Esophagus squamous epithelium (tissue), 4 donors: ENCODE measurements at regions not wholly inside any gene's neighbourhood (a gene's known extent, or its start where the extent isn't known, plus 50 kb on each side); places are given as distances from the start of the nearest gene placed in this dataset.
A peak's percentile ranks its signal among the peaks of the same experiment; 100 is the strongest.

Source experiments
- POLR2A ChIP-seq, 4 donors: fragments of 450-650 bp; IDR thresholded peaks; one replicate each; pipeline ENCODE4 v1.6.1; 2017; ENCODE audit warnings: antibody characterized with exemption in 4 of 4, mild to moderate bottlenecking in 4 of 4, moderate library complexity in 3 of 4
- TF ChIP-seq, protein P1 (sequence below), 6 experiments: fragments of 450-650 bp in 4 of 6; fragments of 200-600 bp in 2 of 6; sonication (generic) in 2 of 6; IDR thresholded peaks; one replicate each; pipeline ENCODE4 v1.5.1; 2016 to 2019; ENCODE audit warnings: antibody characterized with exemption in 6 of 6, mild to moderate bottlenecking in 4 of 6, moderate library complexity in 4 of 6

DNA sequence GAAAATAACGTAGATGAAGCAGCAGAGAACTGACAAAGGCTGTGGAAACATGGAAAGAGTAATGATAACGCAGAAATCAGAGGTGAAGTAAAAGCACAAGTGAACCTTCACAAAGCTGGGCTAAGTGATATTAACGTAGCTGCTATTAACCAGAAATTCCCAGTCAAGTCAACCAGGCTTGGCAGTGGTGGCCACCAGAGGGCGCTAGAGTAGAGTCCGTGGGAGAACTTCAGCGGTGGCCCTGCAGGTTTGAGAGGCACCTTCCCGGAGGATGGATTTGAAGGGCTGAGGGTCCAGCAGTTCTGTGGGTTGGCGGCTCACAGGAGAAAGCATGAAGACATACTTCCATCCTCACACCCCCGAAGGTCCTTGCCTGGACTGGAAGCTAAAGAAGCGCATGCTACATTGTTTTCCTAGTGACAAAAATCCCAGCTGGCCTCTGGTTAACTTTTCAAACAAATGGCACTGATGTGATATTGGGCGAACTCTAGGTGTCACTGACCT, 81.7 kb upstream of the ZNF648 start:
- TF ChIP-seq, protein P1, sequence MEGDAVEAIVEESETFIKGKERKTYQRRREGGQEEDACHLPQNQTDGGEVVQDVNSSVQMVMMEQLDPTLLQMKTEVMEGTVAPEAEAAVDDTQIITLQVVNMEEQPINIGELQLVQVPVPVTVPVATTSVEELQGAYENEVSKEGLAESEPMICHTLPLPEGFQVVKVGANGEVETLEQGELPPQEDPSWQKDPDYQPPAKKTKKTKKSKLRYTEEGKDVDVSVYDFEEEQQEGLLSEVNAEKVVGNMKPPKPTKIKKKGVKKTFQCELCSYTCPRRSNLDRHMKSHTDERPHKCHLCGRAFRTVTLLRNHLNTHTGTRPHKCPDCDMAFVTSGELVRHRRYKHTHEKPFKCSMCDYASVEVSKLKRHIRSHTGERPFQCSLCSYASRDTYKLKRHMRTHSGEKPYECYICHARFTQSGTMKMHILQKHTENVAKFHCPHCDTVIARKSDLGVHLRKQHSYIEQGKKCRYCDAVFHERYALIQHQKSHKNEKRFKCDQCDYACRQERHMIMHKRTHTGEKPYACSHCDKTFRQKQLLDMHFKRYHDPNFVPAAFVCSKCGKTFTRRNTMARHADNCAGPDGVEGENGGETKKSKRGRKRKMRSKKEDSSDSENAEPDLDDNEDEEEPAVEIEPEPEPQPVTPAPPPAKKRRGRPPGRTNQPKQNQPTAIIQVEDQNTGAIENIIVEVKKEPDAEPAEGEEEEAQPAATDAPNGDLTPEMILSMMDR (IDR thresholded peaks at IDR 0.05), result peak; percentile 85 to 99 (median 97)
- no peak for TF ChIP-seq POLR2A (IDR thresholded peaks at IDR 0.05)
